ENCODE measurements at regions not wholly inside any gene's neighbourhood (a gene's known extent, or its start where the extent isn't known, plus 50 kb on each side); places are given as distances from the start of the nearest gene placed in this dataset.

DNA sequence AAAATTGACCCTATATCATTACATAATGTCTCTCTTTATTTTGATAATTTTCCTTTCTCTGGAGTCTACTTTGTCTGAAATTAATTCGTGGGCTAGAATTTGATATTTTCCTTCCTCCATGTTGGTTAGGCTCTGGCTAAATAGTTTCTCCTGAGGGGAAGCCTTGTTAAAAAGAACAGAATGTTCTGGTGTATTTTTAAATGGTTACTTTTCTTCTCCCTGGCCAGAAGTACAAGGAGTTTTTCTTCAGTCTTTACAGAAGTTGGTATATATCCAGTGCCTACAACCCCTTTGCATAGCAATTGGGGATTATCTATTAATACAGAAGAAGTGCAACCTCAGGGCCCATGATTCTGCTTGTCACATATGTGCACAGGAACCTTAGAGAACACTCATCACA, 185.6 kb upstream of the RAB4A start:
- TF ChIP-seq, protein P1, sequence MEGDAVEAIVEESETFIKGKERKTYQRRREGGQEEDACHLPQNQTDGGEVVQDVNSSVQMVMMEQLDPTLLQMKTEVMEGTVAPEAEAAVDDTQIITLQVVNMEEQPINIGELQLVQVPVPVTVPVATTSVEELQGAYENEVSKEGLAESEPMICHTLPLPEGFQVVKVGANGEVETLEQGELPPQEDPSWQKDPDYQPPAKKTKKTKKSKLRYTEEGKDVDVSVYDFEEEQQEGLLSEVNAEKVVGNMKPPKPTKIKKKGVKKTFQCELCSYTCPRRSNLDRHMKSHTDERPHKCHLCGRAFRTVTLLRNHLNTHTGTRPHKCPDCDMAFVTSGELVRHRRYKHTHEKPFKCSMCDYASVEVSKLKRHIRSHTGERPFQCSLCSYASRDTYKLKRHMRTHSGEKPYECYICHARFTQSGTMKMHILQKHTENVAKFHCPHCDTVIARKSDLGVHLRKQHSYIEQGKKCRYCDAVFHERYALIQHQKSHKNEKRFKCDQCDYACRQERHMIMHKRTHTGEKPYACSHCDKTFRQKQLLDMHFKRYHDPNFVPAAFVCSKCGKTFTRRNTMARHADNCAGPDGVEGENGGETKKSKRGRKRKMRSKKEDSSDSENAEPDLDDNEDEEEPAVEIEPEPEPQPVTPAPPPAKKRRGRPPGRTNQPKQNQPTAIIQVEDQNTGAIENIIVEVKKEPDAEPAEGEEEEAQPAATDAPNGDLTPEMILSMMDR (IDR thresholded peaks at IDR 0.05; ENCODE audit: extremely low read depth, missing control alignments), result no peak
- DNase-seq (ENCODE audit: low spot score), result no peak

DNA sequence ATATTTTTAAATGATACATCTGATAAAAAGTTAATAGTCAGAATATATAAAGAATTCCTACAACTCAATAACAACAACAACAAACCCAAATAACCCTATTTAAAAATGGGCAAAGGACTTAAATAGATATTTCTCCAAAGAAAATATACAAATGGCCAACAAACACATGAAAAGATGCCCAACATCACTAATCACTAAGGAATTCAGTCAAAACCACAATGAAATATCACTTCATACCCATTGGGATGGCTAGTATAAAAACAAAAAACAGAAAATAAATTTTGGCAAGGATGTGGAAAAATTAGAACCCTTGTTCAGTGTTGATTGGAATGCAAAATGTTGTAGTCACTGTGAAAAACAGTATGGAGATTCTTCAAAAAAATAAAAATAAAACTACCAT, 184.8 kb upstream of the RAB4A start:
- TF ChIP-seq, protein P1 (IDR thresholded peaks at IDR 0.05; ENCODE audit: extremely low read depth, missing control alignments), result no peak
- no peak for DNase-seq (ENCODE audit: low spot score)

DNA sequence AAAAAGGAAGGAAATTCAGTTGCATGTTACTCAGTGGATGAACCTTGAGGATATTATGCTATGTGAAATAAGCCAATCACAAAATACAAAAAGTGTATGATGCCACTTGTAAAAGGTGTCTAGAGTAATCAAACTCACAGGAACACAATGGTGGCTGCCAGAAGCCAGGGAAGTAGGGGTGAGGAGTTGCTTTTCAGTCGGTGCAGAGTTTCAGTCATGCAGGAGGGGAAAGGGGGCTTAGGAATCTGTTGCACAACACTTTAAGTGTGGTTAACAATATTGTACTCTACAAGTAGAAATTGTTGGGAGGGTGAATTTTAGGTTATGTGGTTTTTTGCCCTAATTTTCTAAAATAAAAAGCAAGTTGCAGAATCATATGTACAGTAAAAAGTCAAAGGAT, 184.2 kb upstream of the RAB4A start:
- DNase-seq (ENCODE audit: low spot score), result no peak
- TF ChIP-seq, protein P1 (IDR thresholded peaks at IDR 0.05; ENCODE audit: extremely low read depth, missing control alignments), result no peak

DNA sequence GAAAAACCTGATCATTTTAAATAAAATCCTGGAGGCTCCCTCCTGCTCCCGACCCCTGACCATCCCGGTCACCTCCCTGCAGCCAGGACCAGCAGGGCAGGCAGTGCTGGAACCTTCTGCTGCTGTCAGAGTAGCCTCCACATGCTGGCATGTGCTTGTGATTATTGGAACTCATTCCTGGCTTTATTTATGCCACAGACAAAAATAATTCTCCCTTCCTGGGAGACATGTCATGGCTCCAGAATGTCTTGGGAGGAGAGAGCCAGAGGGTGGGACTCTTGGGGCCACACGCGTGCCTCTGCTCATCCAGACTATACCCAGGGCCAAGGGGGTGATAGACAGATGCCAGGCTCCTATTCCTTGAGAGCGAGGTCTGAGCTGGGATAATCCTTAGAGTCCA, 183.6 kb upstream of the RAB4A start:
- no peak for DNase-seq (ENCODE audit: low spot score)
- TF ChIP-seq, protein P1 (IDR thresholded peaks at IDR 0.05; ENCODE audit: extremely low read depth, missing control alignments), result no peak

- DNase-seq (ENCODE audit: low spot score), result no peak
- TF ChIP-seq, protein P1 (IDR thresholded peaks at IDR 0.05; ENCODE audit: extremely low read depth, missing control alignments), result no peak
Observed at GRCh38 chr1:229087906-229088305, 183.0 kb upstream of the RAB4A start.

GRCh38 chr1:229088711-229089110, 182.2 kb upstream of the RAB4A start:
- no peak for DNase-seq (ENCODE audit: low spot score)
- TF ChIP-seq, protein P1 (IDR thresholded peaks at IDR 0.05; ENCODE audit: extremely low read depth, missing control alignments), result no peak

DNA sequence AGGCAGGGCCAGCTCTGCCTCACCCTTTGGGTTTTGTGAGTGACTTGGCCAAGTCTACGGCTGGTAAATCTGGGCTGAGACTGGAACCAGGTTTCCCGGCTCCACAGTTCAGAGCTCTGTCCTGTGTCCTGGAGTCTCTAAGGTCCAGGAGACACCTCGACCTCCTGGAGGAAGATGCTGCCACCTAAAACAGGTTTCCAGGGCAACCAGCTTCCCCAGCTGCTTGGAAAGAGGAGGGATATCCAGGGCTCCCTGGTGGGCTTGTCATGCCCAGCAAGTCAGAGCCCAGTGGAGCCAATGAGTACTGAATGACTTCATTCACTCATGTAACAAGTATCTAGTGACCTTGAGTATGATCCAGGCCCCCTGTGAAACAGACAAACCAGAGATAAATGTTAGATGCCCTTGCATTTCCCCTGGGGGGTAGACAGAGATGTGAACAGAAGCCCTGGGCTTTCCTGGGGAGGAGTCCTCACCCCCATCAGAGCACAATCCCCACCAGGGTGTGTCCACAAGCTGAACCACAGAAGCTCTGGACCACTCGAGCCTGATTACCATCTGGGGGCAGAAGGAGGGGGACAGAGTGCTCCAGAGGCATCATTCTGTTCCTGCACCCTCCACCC, 181.2 kb upstream of the RAB4A start:
- DNase-seq (ENCODE audit: low spot score), result no peak
- TF ChIP-seq, protein P1 (IDR thresholded peaks at IDR 0.05; ENCODE audit: extremely low read depth, missing control alignments), result no peak

Measured in GM20000 (cell line).